ENCODE measurements at regions not wholly inside any gene's neighbourhood (a gene's known extent, or its start where the extent isn't known, plus 50 kb on each side); places are given as distances from the start of the nearest gene placed in this dataset.

- intact Hi-C loops (cut with DNase I; ENCODE audit: low total_unique reads), result no loop called here
- no peak overlapping the region for H3K27ac ChIP-seq
- 68 to 95% (median 79%) methylated on average over 2 of the region's 2 CpGs for WGBS, 5 donors
- peaks cover 0 to 9% (median 0%) of the 10 kb centered on the region in 7 donors for H3K27me3 ChIP-seq (replicated peaks in 1 of 7)
- no peak for DNase-seq
- TF ChIP-seq POLR2A (IDR thresholded peaks at IDR 0.05) (no peak), CTCF (IDR thresholded peaks at IDR 0.05 in 8 of 11, conservative IDR thresholded peaks at IDR 0.05 in 3 of 11) (no peak), POLR2AphosphoS5 (IDR thresholded peaks at IDR 0.05) (no peak)
- H3K9me3 ChIP-seq, result peaks cover 0 to 35% (median 25%) of the 10 kb centered on the region in 8 donors
- H3K36me3 ChIP-seq, result no peaks in the 10 kb centered on the region
- H3K4me1 ChIP-seq, result no peaks in the 10 kb centered on the region
- H3K4me3 ChIP-seq, result no peak overlapping the region
These were observed 85.7 kb upstream of the CST7 start for GRCh38 chr20:24863356-24863755.

- Histone ChIP-seq H3K4me1 (peaks cover 0 to 2% (median 0%) of the 10 kb centered on the region in 6 donors), H3K27ac (no peak overlapping the region), H3K4me3 (no peak overlapping the region), H3K9me3 (peaks cover 0 to 35% (median 25%) of the 10 kb centered on the region in 8 donors), H3K27me3 (replicated peaks in 1 of 7) (no peaks in the 10 kb centered on the region), H3K36me3 (no peaks in the 10 kb centered on the region)
- DNase-seq, result no peak
- TF ChIP-seq POLR2A (IDR thresholded peaks at IDR 0.05) (no peak), POLR2AphosphoS5 (IDR thresholded peaks at IDR 0.05) (no peak), CTCF (IDR thresholded peaks at IDR 0.05 in 8 of 11, conservative IDR thresholded peaks at IDR 0.05 in 3 of 11) (no peak)
- 75 to 100% (median 89%) methylated on average over 1 of the region's 1 CpG for WGBS, 5 donors
- intact Hi-C loops (cut with DNase I; ENCODE audit: low total_unique reads), result no loop called here
These were observed 83.1 kb upstream of the CST7 start for GRCh38 chr20:24866008-24866407.

GRCh38 chr20:24866742-24867141 lies 82.3 kb upstream of the CST7 start:
- TF ChIP-seq CTCF (IDR thresholded peaks at IDR 0.05 in 8 of 11, conservative IDR thresholded peaks at IDR 0.05 in 3 of 11) (no peak), POLR2A (IDR thresholded peaks at IDR 0.05) (no peak), POLR2AphosphoS5 (IDR thresholded peaks at IDR 0.05) (no peak)
- intact Hi-C loops (cut with DNase I; ENCODE audit: low total_unique reads), result no loop called here
- Histone ChIP-seq H3K4me3 (no peak overlapping the region), H3K4me1 (peaks cover 0 to 8% (median 0%) of the 10 kb centered on the region in 6 donors), H3K36me3 (no peaks in the 10 kb centered on the region), H3K27me3 (replicated peaks in 1 of 7) (peaks cover 0 to 5% (median 0%) of the 10 kb centered on the region in 7 donors), H3K27ac (no peak overlapping the region), H3K9me3 (peaks cover 0 to 35% (median 25%) of the 10 kb centered on the region in 8 donors)
- DNase-seq, result no peak
- 93 to 98% (median 97%) methylated on average over 4 of the region's 4 CpGs for WGBS, 5 donors

- Histone ChIP-seq H3K9me3 (peaks cover 0 to 35% (median 25%) of the 10 kb centered on the region in 8 donors), H3K36me3 (no peaks in the 10 kb centered on the region), H3K4me1 (peaks cover 0 to 12% (median 1%) of the 10 kb centered on the region in 6 donors), H3K27me3 (replicated peaks in 1 of 7) (peaks cover 0 to 14% (median 0%) of the 10 kb centered on the region in 7 donors), H3K27ac (no peak overlapping the region), H3K4me3 (no peak overlapping the region)
- DNase-seq, result no peak
- WGBS, 5 donors, result 85 to 97% (median 90%) methylated on average over 8 of the region's 8 CpGs
- TF ChIP-seq POLR2A (IDR thresholded peaks at IDR 0.05) (no peak), POLR2AphosphoS5 (IDR thresholded peaks at IDR 0.05) (no peak), CTCF (IDR thresholded peaks at IDR 0.05 in 8 of 11, conservative IDR thresholded peaks at IDR 0.05 in 3 of 11) (no peak)
- intact Hi-C loops (cut with DNase I; ENCODE audit: low total_unique reads), result no loop called here
These were observed 81.5 kb upstream of the CST7 start for GRCh38 chr20:24867556-24867955.
